ENCODE measurements at regions not wholly inside any gene's neighbourhood (a gene's known extent, or its start where the extent isn't known, plus 50 kb on each side); places are given as distances from the start of the nearest gene placed in this dataset.

DNA sequence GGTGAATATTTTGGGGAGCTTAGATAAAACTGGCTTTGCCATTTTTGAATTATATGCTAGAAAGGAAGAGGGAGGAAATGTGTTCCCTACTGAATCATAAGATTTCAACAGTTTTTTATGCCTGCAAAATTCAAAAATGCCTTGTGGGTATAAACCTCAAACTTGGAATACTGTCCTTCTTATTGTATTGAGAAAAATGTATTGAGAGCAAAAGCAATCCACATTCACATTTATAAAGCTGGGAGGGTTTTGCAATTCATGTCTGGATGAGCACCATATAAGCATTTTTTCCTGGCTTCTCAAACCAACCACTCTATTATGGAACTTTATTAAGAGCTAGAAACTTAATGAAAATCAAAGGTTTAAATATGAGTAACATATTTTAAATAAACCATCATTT is 289.8 kb downstream of the PCDH7 start:
- no peak for TF ChIP-seq POLR2A (IDR thresholded peaks at IDR 0.05)
- TF ChIP-seq, protein P1, sequence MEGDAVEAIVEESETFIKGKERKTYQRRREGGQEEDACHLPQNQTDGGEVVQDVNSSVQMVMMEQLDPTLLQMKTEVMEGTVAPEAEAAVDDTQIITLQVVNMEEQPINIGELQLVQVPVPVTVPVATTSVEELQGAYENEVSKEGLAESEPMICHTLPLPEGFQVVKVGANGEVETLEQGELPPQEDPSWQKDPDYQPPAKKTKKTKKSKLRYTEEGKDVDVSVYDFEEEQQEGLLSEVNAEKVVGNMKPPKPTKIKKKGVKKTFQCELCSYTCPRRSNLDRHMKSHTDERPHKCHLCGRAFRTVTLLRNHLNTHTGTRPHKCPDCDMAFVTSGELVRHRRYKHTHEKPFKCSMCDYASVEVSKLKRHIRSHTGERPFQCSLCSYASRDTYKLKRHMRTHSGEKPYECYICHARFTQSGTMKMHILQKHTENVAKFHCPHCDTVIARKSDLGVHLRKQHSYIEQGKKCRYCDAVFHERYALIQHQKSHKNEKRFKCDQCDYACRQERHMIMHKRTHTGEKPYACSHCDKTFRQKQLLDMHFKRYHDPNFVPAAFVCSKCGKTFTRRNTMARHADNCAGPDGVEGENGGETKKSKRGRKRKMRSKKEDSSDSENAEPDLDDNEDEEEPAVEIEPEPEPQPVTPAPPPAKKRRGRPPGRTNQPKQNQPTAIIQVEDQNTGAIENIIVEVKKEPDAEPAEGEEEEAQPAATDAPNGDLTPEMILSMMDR (IDR thresholded peaks at IDR 0.05) = no peak
